NOMO-1 treated with DMSO at 0.1 percent for 48 hours (cell line): ENCODE measurements at regions not wholly inside any gene's neighbourhood (a gene's known extent, or its start where the extent isn't known, plus 50 kb on each side); places are given as distances from the start of the nearest gene placed in this dataset.
"Not testable (repeated sequence)": the region's sequence is repeated elsewhere in the genome, so short reads cannot be mapped to it uniquely, and the experiment has no call there.

Source experiments
- DNase-seq: peaks from one replicate; lab custom pipeline; 2025; ENCODE audit not compliant: unreplicated experiment; lab: John Stamatoyannopoulos, UW

DNA sequence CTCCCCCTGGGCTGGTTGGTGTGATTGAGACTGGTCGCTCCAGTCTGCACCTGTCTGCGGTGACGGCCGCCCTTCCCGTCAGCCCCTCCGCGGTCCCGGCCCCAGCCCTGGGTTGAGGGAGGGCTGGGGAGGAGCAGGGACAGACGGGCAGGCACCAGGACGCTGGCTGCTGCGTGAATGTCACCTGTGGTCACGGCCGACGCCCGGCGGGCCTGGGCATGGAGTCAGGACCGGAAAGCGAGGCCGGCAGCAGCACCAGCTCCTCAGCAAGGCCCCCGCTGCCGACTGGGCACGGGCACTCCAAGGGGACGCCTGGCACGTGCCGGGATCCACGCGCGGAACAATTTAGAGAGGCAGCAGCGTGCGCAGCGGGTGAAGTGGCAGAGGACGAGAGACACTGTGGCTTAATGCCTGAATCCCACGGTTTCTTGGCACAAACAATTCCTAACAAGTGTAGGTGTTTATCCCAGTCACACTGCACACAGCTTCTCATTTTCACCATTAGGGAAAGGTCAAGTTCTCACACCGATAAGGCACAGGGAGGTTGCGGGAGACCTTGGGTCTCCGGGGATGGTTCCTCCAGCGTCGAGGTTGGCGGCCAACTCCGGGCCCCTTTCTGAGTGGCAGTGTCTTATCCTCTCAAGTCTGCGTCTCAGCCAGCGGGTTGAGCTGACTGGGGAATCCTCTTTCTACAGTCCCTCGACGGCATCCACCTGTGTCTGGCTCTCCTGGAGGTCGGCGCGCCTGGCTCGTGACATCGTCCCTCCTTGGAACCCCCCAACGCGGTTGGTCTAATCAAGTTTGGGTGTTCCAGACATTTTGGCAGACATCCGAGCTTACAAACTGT is 66.4 kb upstream of the ADGRA1 start:
- no peak for DNase-seq

GRCh38 chr10:133020193-133020817 is 67.4 kb upstream of the ADGRA1 start:
- DNase-seq = no peak

DNA sequence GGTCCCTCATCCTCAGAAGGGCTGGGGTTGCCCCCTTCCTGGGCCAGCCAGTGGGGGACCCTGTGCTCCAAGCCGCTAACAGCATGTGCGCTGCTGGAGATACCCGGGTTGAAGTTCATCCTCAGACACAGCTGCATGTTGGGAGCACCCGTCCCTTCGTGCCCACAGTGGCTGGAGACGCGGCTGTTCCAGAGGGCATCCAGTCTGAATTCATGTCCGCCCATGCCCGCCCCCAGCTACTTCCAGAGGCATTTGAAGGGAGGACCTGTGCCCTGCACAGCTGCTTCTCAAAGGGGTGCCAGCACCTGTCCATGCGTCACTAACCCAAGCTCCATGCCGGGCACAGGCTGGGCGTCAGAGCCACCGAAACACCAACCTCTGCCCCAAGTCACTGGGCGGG is 68.1 kb upstream of the ADGRA1 start:
- DNase-seq = no peak

DNA sequence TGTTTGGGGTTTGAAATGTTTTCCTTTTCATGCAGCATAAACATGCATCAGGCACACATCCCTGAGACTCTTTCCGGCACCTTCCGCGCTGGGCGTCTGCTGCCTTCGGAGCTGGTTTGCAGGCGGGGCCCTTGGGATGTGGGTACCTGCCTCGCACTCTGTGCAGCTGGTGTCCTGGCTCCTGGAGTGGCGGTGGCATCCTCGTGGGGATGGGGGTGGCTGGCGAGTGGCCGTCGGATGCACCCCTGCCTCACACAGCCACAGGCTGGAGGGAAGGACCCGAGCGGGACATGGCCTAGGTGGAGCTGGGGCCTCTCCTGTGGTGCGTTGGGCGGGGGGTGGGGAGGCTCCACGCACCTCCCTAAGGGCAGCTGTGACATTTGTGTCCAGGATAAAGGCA is 68.5 kb upstream of the ADGRA1 start:
- no peak for DNase-seq

DNA sequence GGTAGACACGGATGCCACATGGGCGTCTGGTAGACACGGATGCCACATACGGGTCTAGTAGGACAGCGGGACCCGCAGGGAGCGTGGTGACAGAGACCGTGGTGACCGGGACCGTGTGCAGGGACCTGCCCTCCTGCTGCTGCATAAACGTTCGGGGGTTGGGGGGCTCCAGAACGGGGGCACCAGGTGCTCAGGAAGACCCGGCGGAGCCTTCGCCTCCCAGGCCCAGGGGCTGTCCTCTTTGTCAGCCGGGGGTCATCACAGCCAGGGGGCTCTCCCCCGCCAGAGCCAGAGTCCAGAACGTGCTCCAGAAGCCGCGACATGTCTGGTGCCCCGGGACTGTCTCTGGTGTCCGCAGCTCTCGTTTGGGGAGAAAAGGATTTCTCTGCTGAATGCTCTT is 69.2 kb upstream of the ADGRA1 start:
- DNase-seq = no peak

DNA sequence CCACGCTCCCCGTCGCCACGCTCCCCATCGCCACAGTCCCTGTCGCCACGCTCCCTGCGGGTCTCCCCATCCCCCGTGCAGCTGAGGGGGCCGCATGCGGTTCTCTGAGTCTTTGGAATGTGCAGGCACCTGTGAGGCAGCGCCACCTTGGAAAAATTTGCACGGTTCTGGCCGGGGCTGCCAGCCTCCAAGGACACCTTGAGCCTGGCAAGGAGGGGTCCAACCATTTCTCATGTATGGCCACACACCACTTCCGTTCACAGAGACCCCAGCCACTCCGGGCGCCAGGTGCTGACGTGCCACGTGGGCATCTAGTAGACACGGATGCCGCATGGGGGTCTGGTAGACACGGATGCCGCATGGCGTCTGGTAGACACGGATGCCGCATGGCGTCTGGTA is 70.5 kb upstream of the ADGRA1 start:
- DNase-seq = no peak

DNA sequence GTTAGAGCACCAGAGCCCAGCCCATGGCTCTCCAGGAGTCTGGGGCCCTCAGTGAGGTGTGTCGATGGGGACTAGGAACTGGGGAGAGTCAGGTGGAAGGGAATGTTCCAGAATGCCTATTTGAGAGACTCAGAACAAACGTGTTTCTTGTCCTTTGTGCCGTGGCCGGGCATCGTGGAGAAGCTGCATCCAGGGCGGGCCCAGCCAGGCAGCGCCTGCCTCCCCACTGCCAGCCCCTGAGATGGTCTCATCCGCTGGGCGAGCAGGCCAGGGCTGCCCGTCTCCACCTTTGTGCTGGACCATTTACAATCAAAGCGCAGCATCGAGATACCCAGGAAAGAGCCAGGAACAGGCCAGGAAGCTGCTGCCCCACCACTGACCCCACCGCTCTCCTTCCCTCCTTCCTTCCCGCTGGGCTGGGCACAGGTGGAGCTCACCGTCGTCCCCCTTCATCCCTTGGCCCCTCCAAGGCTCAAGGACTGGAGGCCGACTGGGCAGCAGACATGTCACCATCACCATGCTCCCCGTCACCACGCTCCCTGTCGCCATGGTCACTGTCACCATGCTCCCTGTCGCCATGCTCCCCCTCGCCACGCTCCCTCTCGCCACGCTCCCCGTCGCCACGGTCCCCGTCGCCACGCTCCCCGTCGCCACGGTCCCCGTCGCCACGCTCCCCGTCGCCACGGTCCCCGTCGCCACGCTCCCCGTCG is 71.1 kb upstream of the ADGRA1 start:
- no peak for DNase-seq

DNA sequence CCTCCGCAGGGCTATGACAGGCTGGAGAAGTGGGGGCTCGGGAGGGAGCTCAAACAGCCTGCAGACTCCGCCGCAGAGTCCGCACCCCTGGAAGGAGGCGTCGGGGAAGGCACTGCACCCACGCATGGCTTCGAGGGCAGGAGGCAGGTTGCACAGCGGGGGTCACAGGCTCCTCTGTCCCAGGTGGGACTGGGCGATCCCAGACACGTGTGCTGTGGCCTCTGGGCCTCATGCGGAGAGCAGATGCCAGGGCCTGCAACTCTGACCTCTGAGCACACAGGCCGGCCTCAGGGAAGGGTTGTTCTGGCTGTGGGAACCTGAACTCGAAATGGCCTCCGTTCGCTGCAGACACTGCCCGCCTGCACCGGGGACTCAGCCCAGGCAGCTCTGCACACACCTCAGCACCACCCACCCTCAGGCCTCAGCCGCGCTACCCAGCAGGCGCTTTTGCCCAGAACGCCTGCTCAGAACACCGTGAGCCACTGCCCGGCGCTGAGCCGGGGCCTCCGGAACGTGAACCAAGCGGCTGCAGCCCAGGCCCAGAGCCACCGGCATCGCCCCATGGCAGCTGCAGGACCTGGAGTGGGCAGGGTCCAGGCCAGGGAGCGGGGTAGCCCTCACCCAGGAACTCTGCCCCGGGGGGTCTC is 71.8 kb upstream of the ADGRA1 start:
- DNase-seq = no peak

GRCh38 chr10:133015321-133015720 is 72.4 kb upstream of the ADGRA1 start:
- DNase-seq = no peak

- DNase-seq = no peak
Observed at GRCh38 chr10:133014416-133015210, 72.2 kb upstream of the CFAP46 start.

DNA sequence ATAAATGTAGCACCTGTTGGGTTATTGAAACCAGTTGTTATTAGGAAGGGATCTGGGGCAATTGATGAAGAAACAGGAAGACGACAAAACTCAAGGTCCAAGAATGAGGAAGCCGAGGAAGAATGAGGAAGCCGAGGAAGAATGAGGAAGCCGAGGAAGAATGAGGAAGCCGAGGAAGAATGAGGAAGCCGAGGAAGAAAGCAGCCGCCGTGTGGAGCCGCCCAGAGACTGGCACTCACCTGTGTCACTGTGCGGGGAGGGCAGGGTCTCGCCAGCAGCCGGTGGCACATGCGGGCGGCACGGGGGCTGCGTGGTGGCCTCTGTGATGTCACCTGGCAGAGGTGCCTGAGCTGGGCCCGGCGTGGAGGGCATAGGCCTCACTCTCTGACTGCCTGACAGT is 71.1 kb upstream of the CFAP46 start:
- peak; percentile 57 for DNase-seq

- peak; percentile 43 for DNase-seq
Observed at GRCh38 chr10:133012573-133013359, 70.4 kb upstream of the CFAP46 start.

GRCh38 chr10:133011882-133012281 is 69.5 kb upstream of the CFAP46 start:
- DNase-seq = no peak

GRCh38 chr10:133011393-133011792 is 69.0 kb upstream of the CFAP46 start:
- DNase-seq = not testable (repeated sequence)

- DNase-seq = not testable (repeated sequence)
Observed at GRCh38 chr10:133010843-133011179, 68.4 kb upstream of the CFAP46 start.

DNA sequence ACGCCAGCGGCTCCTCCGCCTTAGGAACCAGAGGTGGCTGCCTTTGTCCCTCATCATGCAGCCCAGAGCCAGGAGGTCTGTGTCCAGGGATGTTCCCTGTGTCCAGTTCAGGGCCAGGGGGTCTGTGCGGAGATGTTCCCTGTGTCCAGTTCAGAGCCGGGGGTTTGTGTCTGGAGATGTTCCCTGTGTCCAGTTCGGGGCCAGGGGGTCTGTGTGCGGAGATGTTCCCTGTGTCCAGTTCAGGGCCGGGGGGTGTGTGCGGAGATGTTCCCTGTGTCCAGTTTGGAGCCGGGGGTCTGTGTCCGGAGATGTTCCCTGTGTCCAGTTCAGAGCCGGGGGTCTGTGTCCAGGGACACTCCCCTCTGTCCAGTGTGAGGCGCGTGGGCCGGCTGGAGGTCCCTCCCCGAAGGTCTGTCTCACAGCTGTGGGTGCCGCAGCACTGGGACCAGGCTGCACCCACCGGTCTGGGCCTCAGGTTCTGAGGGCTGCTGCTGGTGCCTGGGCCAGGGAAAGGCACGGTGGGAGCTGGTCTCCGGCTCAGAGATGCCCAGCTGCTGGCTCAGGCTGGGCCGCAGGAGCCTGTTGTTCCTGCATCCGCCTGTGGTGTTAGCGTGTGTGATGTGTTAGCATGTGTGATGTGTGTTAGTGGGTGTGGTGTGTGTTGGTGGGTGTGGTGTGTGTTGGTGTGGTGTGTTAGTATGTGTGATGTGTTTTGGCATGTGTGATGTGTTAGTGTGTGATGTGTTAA is 67.9 kb upstream of the CFAP46 start:
- DNase-seq = no peak

GRCh38 chr10:133009218-133009950 is 67.0 kb upstream of the CFAP46 start:
- DNase-seq = peak; percentile 74

GRCh38 chr10:133008736-133009135 is 66.4 kb upstream of the CFAP46 start:
- DNase-seq = no peak

DNA sequence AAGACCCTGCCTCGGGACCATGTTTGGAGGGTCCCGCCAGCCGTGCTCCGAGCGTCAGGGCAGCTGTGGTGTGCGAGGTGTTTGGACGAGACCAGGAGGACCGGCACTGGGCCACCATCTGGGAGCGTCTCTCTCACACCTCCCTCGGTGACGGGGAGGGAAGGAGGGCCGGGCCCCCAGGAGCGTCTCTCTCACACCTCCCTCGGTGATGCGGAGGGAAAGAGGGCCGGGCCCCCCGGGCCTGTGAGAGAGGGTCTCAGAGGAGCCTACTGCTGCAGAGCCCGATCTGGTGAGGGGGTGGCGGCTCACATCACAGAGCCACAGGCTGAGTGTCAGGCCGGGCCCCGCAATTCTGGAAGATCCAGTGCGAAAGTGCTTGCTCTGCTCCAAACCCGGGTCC is 65.8 kb upstream of the CFAP46 start:
- no peak for DNase-seq
